ENCODE measurements at regions not wholly inside any gene's neighbourhood (a gene's known extent, or its start where the extent isn't known, plus 50 kb on each side); places are given as distances from the start of the nearest gene placed in this dataset.

DNA sequence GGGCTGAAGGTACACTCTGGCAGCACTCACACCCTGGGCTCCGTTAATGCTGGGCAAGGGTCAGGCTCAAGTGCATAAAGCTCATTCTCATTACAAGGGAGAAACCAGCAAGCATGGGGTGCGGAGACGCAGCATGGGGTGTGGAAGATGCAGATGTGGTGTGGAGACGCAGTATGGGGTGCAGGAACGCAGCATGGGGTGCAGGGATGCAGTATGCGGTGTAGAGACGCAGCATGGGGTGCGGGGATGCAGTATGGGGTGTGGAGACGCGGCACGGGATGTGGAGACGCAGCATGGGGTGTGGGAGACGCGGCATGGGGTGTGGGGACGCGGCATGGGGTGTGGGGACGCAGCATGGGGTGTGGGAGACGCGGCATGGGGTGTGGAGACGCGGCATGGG, 390.7 kb downstream of the NPHP4 start:
- ChIA-PET CTCF (no interaction called here), POLR2A (no interaction called here)
- Mint-ChIP-seq H3K4me3 (no peak overlapping the region), H3K9me3 (peaks cover 0 to 8% (median 0%) of the 10 kb centered on the region in 5 donors), H3K36me3 (no peaks in the 10 kb centered on the region), H3K27me3 (peaks cover 7 to 25% of the 10 kb centered on the region in 2 donors), H3K4me1 (no peaks in the 10 kb centered on the region), H3K27ac (no peak overlapping the region)
- no peak for DNase-seq
- Histone ChIP-seq H3K27ac (ENCODE audit: low read depth, low read length) (no peak overlapping the region), H3K4me1 (ENCODE audit: insufficient read depth, low read length) (no peaks in the 10 kb centered on the region), H3K9me3 (ENCODE audit: low read length) (no peaks in the 10 kb centered on the region), H3K27me3 (ENCODE audit: insufficient read depth, low read length, poor library complexity, severe bottlenecking) (no peaks in the 10 kb centered on the region), H3K36me3 (ENCODE audit: insufficient read depth, low read length) (no peaks in the 10 kb centered on the region), H3K4me3 (ENCODE audit: low read length) (no peak overlapping the region)

DNA sequence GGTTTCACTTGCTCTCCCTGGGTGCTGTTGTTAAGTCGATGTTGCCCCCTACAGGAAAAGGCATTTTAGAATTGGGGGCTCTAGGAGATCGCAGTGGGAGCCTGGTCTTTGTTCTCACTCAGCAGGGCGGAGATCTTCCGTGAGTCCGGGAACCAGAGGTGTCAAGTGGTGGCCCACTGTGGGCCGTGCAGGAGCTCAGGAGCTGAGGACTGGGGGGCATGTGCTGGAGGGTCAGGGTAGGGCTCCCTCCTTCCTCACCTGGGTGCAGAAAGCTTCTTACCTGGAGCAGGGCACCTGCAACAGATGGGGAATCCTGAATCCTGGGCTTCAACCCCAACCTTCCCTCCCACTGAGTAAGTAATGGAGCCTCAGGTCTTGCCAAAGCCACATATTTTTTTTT, 392.7 kb downstream of the NPHP4 start:
- Mint-ChIP-seq H3K4me1 (no peaks in the 10 kb centered on the region), H3K27ac (no peak overlapping the region), H3K9me3 (peaks cover 0 to 8% (median 0%) of the 10 kb centered on the region in 5 donors), H3K4me3 (no peak overlapping the region), H3K27me3 (peaks cover 13 to 28% of the 10 kb centered on the region in 2 donors), H3K36me3 (no peaks in the 10 kb centered on the region)
- Histone ChIP-seq H3K36me3 (ENCODE audit: insufficient read depth, low read length) (no peaks in the 10 kb centered on the region), H3K9me3 (ENCODE audit: low read length) (no peaks in the 10 kb centered on the region), H3K27me3 (ENCODE audit: insufficient read depth, low read length, poor library complexity, severe bottlenecking) (no peaks in the 10 kb centered on the region), H3K4me1 (ENCODE audit: insufficient read depth, low read length) (no peaks in the 10 kb centered on the region), H3K4me3 (ENCODE audit: low read length) (no peak overlapping the region), H3K27ac (ENCODE audit: low read depth, low read length) (no peak overlapping the region)
- ChIA-PET POLR2A (no interaction called here), CTCF (no interaction called here)
- no peak for DNase-seq

GRCh38 chr1:5598824-5599395, 393.3 kb downstream of the NPHP4 start:
- Mint-ChIP-seq H3K27ac (no peak overlapping the region), H3K4me3 (no peak overlapping the region), H3K27me3 (peaks cover 15 to 26% of the 10 kb centered on the region in 2 donors), H3K9me3 (peaks cover 0 to 3% (median 0%) of the 10 kb centered on the region in 5 donors), H3K36me3 (no peaks in the 10 kb centered on the region), H3K4me1 (no peaks in the 10 kb centered on the region)
- Histone ChIP-seq H3K27ac (ENCODE audit: low read depth, low read length) (no peak overlapping the region), H3K36me3 (ENCODE audit: insufficient read depth, low read length) (no peaks in the 10 kb centered on the region), H3K27me3 (ENCODE audit: insufficient read depth, low read length, poor library complexity, severe bottlenecking) (no peaks in the 10 kb centered on the region), H3K9me3 (ENCODE audit: low read length) (no peaks in the 10 kb centered on the region), H3K4me3 (ENCODE audit: low read length) (no peak overlapping the region), H3K4me1 (ENCODE audit: insufficient read depth, low read length) (no peaks in the 10 kb centered on the region)
- ChIA-PET POLR2A (no interaction called here), CTCF (no interaction called here)
- DNase-seq, result no peak

DNA sequence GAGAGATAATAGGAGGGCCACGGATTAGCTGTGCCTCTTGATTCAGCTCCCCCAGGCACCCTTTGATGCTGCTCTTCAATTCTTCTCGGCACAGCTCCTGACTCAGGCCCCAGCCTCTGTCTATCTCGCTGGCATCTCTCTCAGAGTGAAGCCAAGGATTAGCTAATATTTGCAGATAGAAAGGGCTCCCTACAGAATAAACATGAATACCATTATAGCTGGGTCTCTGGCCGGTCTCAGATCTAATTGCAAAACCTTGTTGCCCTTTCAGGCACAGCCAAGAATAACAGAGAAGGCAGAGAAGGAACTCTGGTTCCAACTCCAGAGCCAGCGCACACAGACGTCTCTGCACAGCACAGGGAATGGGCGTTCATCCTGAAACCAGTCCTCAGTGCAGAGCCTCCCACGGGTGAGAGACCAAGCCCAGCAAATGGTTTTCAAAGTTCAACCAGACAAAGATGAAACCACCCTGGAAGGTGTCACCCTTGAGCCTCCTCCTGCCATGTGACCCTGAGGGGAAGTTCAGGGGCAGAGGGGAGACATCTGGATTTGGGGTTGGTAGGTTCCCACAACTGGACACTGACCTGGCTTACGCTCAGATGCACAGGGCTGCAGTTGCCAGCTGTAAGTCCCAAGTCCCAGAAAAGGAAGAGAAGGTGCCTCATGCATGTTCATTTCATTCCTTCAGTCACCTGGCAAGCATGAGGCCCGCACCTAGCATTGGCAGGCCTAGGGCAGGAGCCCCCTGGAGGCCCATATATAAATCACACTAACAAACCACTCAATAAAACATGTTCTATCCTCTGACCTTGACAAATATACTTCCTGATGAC, 394.0 kb downstream of the NPHP4 start:
- CTCF ChIA-PET, result no interaction called here
- Mint-ChIP-seq H3K9me3 (peaks cover 0 to 2% (median 0%) of the 10 kb centered on the region in 5 donors), H3K36me3 (no peaks in the 10 kb centered on the region), H3K4me3 (no peak overlapping the region), H3K27me3 (peaks cover 12 to 30% of the 10 kb centered on the region in 2 donors), H3K4me1 (no peaks in the 10 kb centered on the region), H3K27ac (no peak overlapping the region)
- Histone ChIP-seq H3K36me3 (ENCODE audit: insufficient read depth, low read length) (no peaks in the 10 kb centered on the region), H3K9me3 (ENCODE audit: low read length) (no peaks in the 10 kb centered on the region), H3K4me3 (ENCODE audit: low read length) (no peak overlapping the region), H3K27ac (ENCODE audit: low read depth, low read length) (no peak overlapping the region), H3K27me3 (ENCODE audit: insufficient read depth, low read length, poor library complexity, severe bottlenecking) (no peaks in the 10 kb centered on the region), H3K4me1 (ENCODE audit: insufficient read depth, low read length) (no peaks in the 10 kb centered on the region)
- no peak for DNase-seq
- POLR2A ChIA-PET, result no interaction called here

- ChIA-PET POLR2A (no interaction called here), CTCF (no interaction called here)
- Histone ChIP-seq H3K4me3 (ENCODE audit: low read length) (no peak overlapping the region), H3K27me3 (ENCODE audit: insufficient read depth, low read length, poor library complexity, severe bottlenecking) (no peaks in the 10 kb centered on the region), H3K36me3 (ENCODE audit: insufficient read depth, low read length) (no peaks in the 10 kb centered on the region), H3K4me1 (ENCODE audit: insufficient read depth, low read length) (no peaks in the 10 kb centered on the region), H3K27ac (ENCODE audit: low read depth, low read length) (no peak overlapping the region), H3K9me3 (ENCODE audit: low read length) (no peaks in the 10 kb centered on the region)
- no peak overlapping the region for H3K27ac Mint-ChIP-seq
- H3K9me3 Mint-ChIP-seq, result peaks cover 0 to 2% (median 0%) of the 10 kb centered on the region in 5 donors
- no peaks in the 10 kb centered on the region for H3K4me1 Mint-ChIP-seq
- peaks cover 12 to 28% of the 10 kb centered on the region in 2 donors for H3K27me3 Mint-ChIP-seq
- H3K36me3 Mint-ChIP-seq, result no peaks in the 10 kb centered on the region
- DNase-seq, result no peak
- H3K4me3 Mint-ChIP-seq, result no peak overlapping the region
Observed at GRCh38 chr1:5597171-5597850, 394.9 kb downstream of the NPHP4 start.

- Histone ChIP-seq H3K4me3 (ENCODE audit: low read length) (no peak overlapping the region), H3K27ac (ENCODE audit: low read depth, low read length) (no peak overlapping the region), H3K27me3 (ENCODE audit: insufficient read depth, low read length, poor library complexity, severe bottlenecking) (no peaks in the 10 kb centered on the region), H3K4me1 (ENCODE audit: insufficient read depth, low read length) (no peaks in the 10 kb centered on the region), H3K9me3 (ENCODE audit: low read length) (no peaks in the 10 kb centered on the region), H3K36me3 (ENCODE audit: insufficient read depth, low read length) (no peaks in the 10 kb centered on the region)
- no peak overlapping the region for H3K4me3 Mint-ChIP-seq
- no peaks in the 10 kb centered on the region for H3K36me3 Mint-ChIP-seq
- DNase-seq, result no peak
- H3K27ac Mint-ChIP-seq, result no peak overlapping the region
- H3K4me1 Mint-ChIP-seq, result no peaks in the 10 kb centered on the region
- POLR2A ChIA-PET, result no interaction called here
- H3K9me3 Mint-ChIP-seq, result peaks cover 0 to 4% (median 2%) of the 10 kb centered on the region in 5 donors
- H3K27me3 Mint-ChIP-seq, result peaks cover 15 to 29% of the 10 kb centered on the region in 2 donors
- CTCF ChIA-PET, result interaction anchor here (1.3 kb wide), 1 partner anchor 310 kb away, joined by 3 read pairs; no protein-coding TSS in a partner anchor
Observed at GRCh38 chr1:5596651-5597050, 395.6 kb downstream of the NPHP4 start.

- no peaks in the 10 kb centered on the region for H3K9me3 ChIP-seq (ENCODE audit: low read length)
- Mint-ChIP-seq H3K36me3 (no peaks in the 10 kb centered on the region), H3K9me3 (peaks cover 2 to 14% (median 8%) of the 10 kb centered on the region in 5 donors), H3K4me3 (no peak overlapping the region), H3K27me3 (peaks cover 15 to 20% of the 10 kb centered on the region in 2 donors), H3K27ac (no peak overlapping the region), H3K4me1 (no peaks in the 10 kb centered on the region)
- H3K36me3 ChIP-seq (ENCODE audit: insufficient read depth, low read length), result no peaks in the 10 kb centered on the region
- no peak for DNase-seq
- ChIA-PET CTCF (interaction anchor here (1.3 kb wide), 1 partner anchor 309 kb away, joined by 3 read pairs; no protein-coding TSS in a partner anchor), POLR2A (no interaction called here)
- no peaks in the 10 kb centered on the region for H3K27me3 ChIP-seq (ENCODE audit: insufficient read depth, low read length, poor library complexity, severe bottlenecking)
- H3K27ac ChIP-seq (ENCODE audit: low read depth, low read length), result no peak overlapping the region
- no peak overlapping the region for H3K4me3 ChIP-seq (ENCODE audit: low read length)
- no peaks in the 10 kb centered on the region for H3K4me1 ChIP-seq (ENCODE audit: insufficient read depth, low read length)
Observed at GRCh38 chr1:5595531-5596170, 396.6 kb downstream of the NPHP4 start.
